NCI-H345 (cell line): ENCODE measurements at regions not wholly inside any gene's neighbourhood (a gene's known extent, or its start where the extent isn't known, plus 50 kb on each side); places are given as distances from the start of the nearest gene placed in this dataset.
A peak's percentile ranks its signal among the peaks of the same experiment; 100 is the strongest.
"Not testable (repeated sequence)": the region's sequence is repeated elsewhere in the genome, so short reads cannot be mapped to it uniquely, and the experiment has no call there.

Experiments
- DNase-seq: peaks from one replicate; lab custom pipeline; 2025; lab: John Stamatoyannopoulos, UW

- DNase-seq, result peak; percentile 79
Measured at GRCh38 chr20:17873410-17874270, 95.0 kb downstream of the SNX5 start.

DNA sequence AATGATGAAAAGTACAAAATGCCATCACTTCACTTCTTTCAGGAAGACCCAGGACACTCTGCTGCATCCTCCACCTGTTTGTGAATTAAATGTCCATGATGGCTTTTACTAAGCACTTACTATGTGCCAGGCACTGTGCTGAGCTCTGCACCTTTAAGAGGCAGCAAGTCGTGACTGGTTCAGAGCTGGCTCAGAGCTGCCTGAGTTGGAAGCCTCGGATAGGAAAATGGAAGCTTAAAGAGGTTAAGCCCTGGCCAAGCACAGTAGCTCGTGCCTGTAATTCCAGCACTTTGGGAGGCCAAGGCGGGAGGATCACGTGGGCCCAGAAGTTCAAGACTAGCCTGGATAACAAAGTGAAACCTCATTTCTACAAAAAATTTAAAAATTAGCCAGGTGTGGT, 95.6 kb downstream of the SNX5 start:
- no peak for DNase-seq

GRCh38 chr20:17872434-17872833, 96.2 kb downstream of the SNX5 start:
- DNase-seq, result no peak

GRCh38 chr20:17871886-17872285, 96.7 kb downstream of the SNX5 start:
- no peak for DNase-seq

GRCh38 chr20:17871181-17871580, 97.4 kb downstream of the SNX5 start:
- DNase-seq, result no peak

- no peak for DNase-seq
Measured at GRCh38 chr20:17870086-17870740, 98.4 kb downstream of the SNX5 start.

GRCh38 chr20:17869295-17869994, 99.1 kb downstream of the SNX5 start:
- no peak for DNase-seq

DNA sequence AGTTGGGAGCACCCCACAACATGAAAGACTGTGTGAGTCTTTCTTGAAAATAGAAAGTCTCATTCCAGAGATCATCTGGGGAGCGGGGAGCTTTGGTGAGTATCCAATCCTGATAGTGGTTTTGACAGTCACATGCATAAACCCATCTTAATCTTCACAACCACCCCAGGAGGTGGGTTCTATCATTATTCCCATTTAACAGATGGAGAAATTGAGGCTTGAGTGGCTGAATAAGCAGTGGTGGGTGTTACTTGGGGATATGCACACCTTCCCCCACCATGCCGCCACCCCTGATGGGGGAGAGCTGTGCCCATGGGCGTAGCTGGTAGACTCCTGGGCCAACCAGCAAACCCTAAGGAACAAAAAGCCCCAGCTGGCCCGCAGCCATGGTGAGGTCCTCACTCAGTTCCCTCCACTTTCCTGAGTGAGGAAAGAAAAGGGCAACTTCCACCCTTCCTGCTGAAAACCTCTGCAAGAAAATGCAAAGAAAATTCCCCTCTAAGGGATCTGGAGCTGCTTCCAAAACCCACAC, 99.8 kb downstream of the SNX5 start:
- no peak for DNase-seq

DNA sequence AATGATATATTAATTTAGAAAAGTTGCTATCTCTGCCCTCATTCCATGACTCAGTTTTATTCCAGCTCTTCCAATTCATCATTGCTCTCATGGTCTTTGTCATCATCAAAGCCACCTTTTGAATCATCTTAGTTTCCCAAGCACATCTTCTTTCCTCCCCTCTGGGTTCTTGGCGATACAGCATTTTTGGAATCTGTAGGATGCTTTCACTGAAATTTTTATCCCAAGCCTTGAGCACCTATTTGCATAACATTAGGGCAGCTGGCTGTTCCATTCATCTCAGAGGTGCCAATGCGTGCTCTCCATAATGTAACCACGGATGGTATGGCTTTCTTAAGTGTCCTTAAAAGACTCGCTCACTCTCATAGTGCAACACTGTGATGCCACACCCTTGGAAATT, 100.4 kb downstream of the SNX5 start:
- DNase-seq, result no peak

- DNase-seq, result no peak
Measured at GRCh38 chr20:17867131-17867925, 101.3 kb downstream of the SNX5 start.

DNA sequence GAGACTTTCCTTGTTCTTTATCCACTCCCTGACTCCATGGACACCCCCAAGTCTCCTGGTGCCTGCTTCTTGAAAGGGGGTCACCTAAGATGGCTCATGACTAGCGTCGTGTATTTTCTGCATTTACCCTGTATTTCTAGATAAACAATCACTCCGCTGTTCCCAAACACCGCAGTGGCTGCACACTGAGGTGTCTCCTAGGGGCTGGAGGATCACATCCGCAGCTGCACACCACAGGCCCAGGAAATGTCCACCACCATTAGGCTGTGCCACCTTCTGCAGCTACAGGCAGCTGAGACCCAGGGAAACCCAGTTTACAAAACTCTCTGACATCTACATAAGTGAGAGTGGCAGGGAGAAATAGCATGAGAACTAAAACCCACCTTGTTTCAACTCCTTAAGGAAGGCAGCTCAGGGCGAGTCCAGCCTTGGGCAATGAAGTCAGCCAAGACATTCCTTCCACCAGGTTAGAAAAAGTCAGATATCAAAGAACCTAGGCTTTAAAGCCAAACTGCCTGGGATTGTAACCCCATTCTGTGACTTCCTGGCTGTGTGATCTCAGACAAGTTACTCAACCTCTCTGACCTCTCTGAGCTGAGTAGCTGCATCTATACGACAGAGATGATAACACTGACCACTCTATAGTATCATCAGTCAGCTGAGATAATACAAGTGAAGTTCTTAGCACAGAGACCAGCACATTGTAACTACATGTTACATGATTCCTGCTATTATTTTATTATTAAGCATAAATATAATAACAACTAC, 102.2 kb downstream of the SNX5 start:
- no peak for DNase-seq

- peak; percentile 32 for DNase-seq
Measured at GRCh38 chr20:17863577-17864292, 104.9 kb downstream of the SNX5 start.

GRCh38 chr20:17863209-17863576, 105.4 kb downstream of the SNX5 start:
- DNase-seq, result no peak

- DNase-seq, result no peak
Measured at GRCh38 chr20:17862171-17862570, 106.4 kb downstream of the SNX5 start.

DNA sequence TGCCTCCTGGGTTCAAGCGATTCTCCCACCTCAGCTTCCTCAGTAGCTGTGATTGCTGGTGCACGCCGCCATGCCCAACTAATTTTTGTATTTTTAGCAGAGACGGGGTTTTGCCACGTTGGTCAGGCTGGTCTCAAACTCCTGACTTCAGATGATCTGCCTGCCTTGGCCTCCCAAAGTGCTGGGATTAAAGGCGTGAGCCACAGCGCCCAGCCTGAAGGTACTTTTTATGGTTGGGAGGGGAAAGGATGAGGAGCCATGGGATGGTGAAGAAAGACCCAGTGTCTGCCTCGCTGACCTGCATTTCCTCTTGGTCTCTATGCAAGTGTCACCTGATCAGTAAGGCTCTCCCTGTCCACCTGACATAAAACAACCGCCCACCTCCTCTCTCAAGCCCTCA, 107.0 kb downstream of the SNX5 start:
- DNase-seq, result not testable (repeated sequence)

GRCh38 chr20:17860301-17861197, 108.0 kb downstream of the SNX5 start:
- DNase-seq, result no peak

DNA sequence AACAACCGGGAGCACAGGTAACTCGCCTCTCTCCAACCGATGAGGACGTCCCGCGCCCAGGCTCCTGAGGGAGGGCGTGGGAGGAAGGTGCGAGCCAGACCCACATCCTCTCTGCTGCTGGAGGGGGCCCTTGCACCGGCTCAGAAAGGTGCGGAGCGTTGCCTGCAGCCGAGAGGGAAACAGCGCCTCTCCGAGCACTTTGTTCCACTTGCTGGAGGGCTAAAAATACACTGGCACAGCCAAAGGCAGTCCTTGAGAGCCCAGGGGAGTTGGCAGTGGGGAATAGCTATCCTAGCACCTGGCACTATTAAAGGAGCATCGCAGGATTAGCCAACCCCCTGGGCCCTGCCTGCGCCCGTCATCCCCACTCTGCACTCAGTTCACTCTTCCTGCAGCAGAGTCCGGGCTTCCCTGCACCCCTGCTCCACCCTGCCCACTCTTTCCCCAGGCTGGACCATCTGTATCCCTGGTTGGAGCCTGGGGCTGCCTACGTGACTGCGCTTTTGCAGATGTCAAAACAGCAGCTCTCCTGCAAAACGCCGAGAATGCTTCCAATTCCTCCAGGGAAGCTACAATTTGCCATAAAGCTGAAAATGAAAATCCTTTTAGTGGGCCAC, 108.9 kb downstream of the SNX5 start:
- peak; percentile 88 for DNase-seq

GRCh38 chr20:17859002-17859615, 109.5 kb downstream of the SNX5 start:
- no peak for DNase-seq
